HCT116 (cell line): ENCODE measurements at regions not wholly inside any gene's neighbourhood (a gene's known extent, or its start where the extent isn't known, plus 50 kb on each side); places are given as distances from the start of the nearest gene placed in this dataset.

Experiments used
- ATAC-seq: fragments of 200-7000 bp; cut with Tn5 transposase; 2 replicates; pipeline ENCODE4 v1.9.1; 2020; ENCODE audit warnings: mild to moderate bottlenecking, moderate library complexity
- BruUV-seq: library from RNA; stranded (reverse); fragments of 400-500 nt; replicated peaks from 2 replicates; lab custom pipeline; 2021; lab: Mats Ljungman, UMichigan
- CTCF ChIA-PET: fragments of 300-600 bp; sonication (Branson Sonifier 250); formaldehyde crosslinking; loops from one replicate; lab custom pipeline; 2021; ENCODE audit warnings: antibody characterized with exemption; lab: Charles Lee
- POLR2A ChIA-PET: fragments of 300-600, 350-600 bp; sonication (Branson Sonifier 250); formaldehyde crosslinking; loops from one replicate; lab custom pipeline; 2021; ENCODE audit warnings: antibody characterized with exemption; lab: Charles Lee
- RAD21 ChIA-PET, 2 experiments: fragments of 300-600 bp; sonication (Branson Sonifier 250); formaldehyde crosslinking; loops; one replicate each; lab custom pipeline; 2023; ENCODE audit warnings: low total read pairs in 2 of 2; ENCODE audit not compliant: uncharacterized antibody in 2 of 2, unreplicated experiment in 2 of 2, low non-redundant PET in 1 of 2; lab: Charles Lee
- DNase-seq: peaks from one replicate; pipeline ENCODE4 v3.0.0-alpha.2; 2010; ENCODE audit warnings: low read depth, low spot score
- H2AFZ ChIP-seq: fragments of 200-600 bp; shearing (Covaris generic), sonication (generic); 2 replicates; pipeline ENCODE4 v1.6.1; 2017; ENCODE audit warnings: low read depth, mixed run types, mixed read lengths, antibody characterized with exemption, low read length; ENCODE audit not compliant: poor library complexity, severe bottlenecking
- H3K27ac ChIP-seq: 2 replicates; pipeline ENCODE4 v1.5.1; 2012; ENCODE audit warnings: low read depth, low read length
- H3K27me3 ChIP-seq: fragments of 200-600 bp; sonication (generic); 2 replicates; pipeline ENCODE4 v1.6.1; 2016; ENCODE audit warnings: mixed run types, low read length, mixed read lengths; ENCODE audit not compliant: insufficient read depth
- H3K36me3 ChIP-seq, 2 experiments: fragments of 200-500 bp in 1 of 2; fragments of 200-600 bp in 1 of 2; sonication (Bioruptor generic) in 1 of 2; sonication (generic) in 1 of 2; 2 replicates each; pipeline versions ENCODE4 v1.5.1 to v1.6.1; 2014 to 2016; ENCODE audit warnings: low read length in 2 of 2, inconsistent platforms in 1 of 2, mixed read lengths in 1 of 2, mixed run types in 1 of 2; ENCODE audit not compliant: insufficient read depth in 2 of 2, control insufficient read depth in 1 of 2
- H3K4me1 ChIP-seq, 2 experiments: fragments of 200-600 bp in 1 of 2; sonication (generic) in 1 of 2; 2 replicates each; pipeline versions ENCODE4 v1.5.1 to v1.6.1; 2012 to 2017; ENCODE audit warnings: low read length in 2 of 2, inconsistent platforms in 1 of 2, mild to moderate bottlenecking in 1 of 2, mixed read lengths in 1 of 2, mixed run types in 1 of 2, moderate library complexity in 1 of 2; ENCODE audit not compliant: insufficient read depth in 2 of 2, control insufficient read depth in 1 of 2
- H3K4me2 ChIP-seq: fragments of 200-600 bp; sonication (generic); 2 replicates; pipeline ENCODE4 v1.6.1; 2017; ENCODE audit warnings: mixed run types, low read length, mixed read lengths
- H3K4me3 ChIP-seq, 2 experiments: fragments of 200-600 bp in 1 of 2; sonication (generic) in 1 of 2; replicated peaks in 1 of 2; 2 replicates each; pipeline ENCODE4 v1.5.1; 2011 to 2016; ENCODE audit warnings: low read length in 2 of 2, control low read depth in 1 of 2, low read depth in 1 of 2, mild to moderate bottlenecking in 1 of 2, mixed read lengths in 1 of 2, mixed run types in 1 of 2
- H3K79me2 ChIP-seq: fragments of 200-600 bp; sonication (generic); 2 replicates; pipeline ENCODE4 v1.6.1; 2017; ENCODE audit warnings: mild to moderate bottlenecking, mixed run types, low read length, moderate library complexity, mixed read lengths; ENCODE audit not compliant: insufficient read depth
- H3K9ac ChIP-seq: fragments of 200-600 bp; sonication (generic); 2 replicates; pipeline ENCODE4 v1.6.1; 2016; ENCODE audit warnings: low read length, mixed read lengths
- H3K9me2 ChIP-seq: fragments of 200-600 bp; sonication (generic), shearing (Covaris generic); 2 replicates; pipeline ENCODE4 v1.6.1; 2017; ENCODE audit warnings: mixed run types, mild to moderate bottlenecking, moderate library complexity; ENCODE audit not compliant: insufficient read depth
- H3K9me3 ChIP-seq, 2 experiments: fragments of 200-500 bp in 1 of 2; fragments of 200-600 bp in 1 of 2; sonication (Bioruptor generic) in 1 of 2; sonication (generic) in 1 of 2; 2 replicates each; pipeline ENCODE4 v1.6.1; 2014 to 2017; ENCODE audit warnings: low read length in 2 of 2, mixed read lengths in 2 of 2, inconsistent platforms in 1 of 2, low read depth in 1 of 2, mild to moderate bottlenecking in 1 of 2, mixed run types in 1 of 2, moderate library complexity in 1 of 2; ENCODE audit not compliant: control insufficient read depth in 1 of 2, insufficient read depth in 1 of 2
- H4K20me1 ChIP-seq: fragments of 200-600 bp; sonication (generic), shearing (Covaris generic); 2 replicates; pipeline ENCODE4 v1.6.1; 2017; ENCODE audit warnings: mixed run types, mild to moderate bottlenecking, moderate library complexity; ENCODE audit not compliant: insufficient read depth
- ATF3 ChIP-seq: IDR thresholded peaks from 2 replicates; pipeline ENCODE4 v1.6.1; 2012
- CBX3 ChIP-seq: IDR thresholded peaks from 2 replicates; pipeline ENCODE4 v1.6.1; 2012; ENCODE audit warnings: low read depth
- CEBPB ChIP-seq: IDR thresholded peaks from 2 replicates; pipeline ENCODE4 v1.6.1; 2012; ENCODE audit warnings: low read depth
- CTCF ChIP-seq, 3 experiments: fragments of 200-600 bp in 1 of 3; sonication (generic) in 1 of 3; IDR thresholded peaks in 2 of 3; conservative IDR thresholded peaks in 1 of 3; 2 replicates each; pipeline ENCODE4 v1.5.1; 2012 to 2017; ENCODE audit warnings: low read depth in 2 of 3, low read length in 2 of 3, antibody characterized with exemption in 1 of 3, borderline replicate concordance in 1 of 3, control low read depth in 1 of 3, mild to moderate bottlenecking in 1 of 3, mixed read lengths in 1 of 3, mixed run types in 1 of 3, moderate library complexity in 1 of 3; ENCODE audit not compliant: insufficient read depth in 1 of 3
- EGR1 ChIP-seq: IDR thresholded peaks from 2 replicates; pipeline ENCODE4 v1.6.1; 2012; ENCODE audit warnings: low read depth
- EZH2 ChIP-seq: fragments of 200-600 bp; sonication (generic); IDR thresholded peaks from 2 replicates; pipeline ENCODE4 v1.6.1; 2017; ENCODE audit warnings: antibody characterized with exemption, mixed run types
- FOSL1 ChIP-seq: IDR thresholded peaks from 2 replicates; pipeline ENCODE4 v1.6.1; 2012; ENCODE audit warnings: low read depth
- JUND ChIP-seq: IDR thresholded peaks from 2 replicates; pipeline ENCODE4 v1.6.1; 2012
- MAX ChIP-seq: IDR thresholded peaks from 2 replicates; pipeline ENCODE4 v1.6.1; 2012
- SIN3A ChIP-seq: IDR thresholded peaks from 2 replicates; pipeline ENCODE4 v1.6.1; 2012; ENCODE audit warnings: low read depth
- SRF ChIP-seq: IDR thresholded peaks from 2 replicates; pipeline ENCODE4 v1.6.1; 2012; ENCODE audit warnings: low read depth
- TCF7L2 ChIP-seq: IDR thresholded peaks from 2 replicates; pipeline ENCODE4 v1.7.0; 2011; ENCODE audit warnings: borderline replicate concordance, inconsistent platforms; ENCODE audit not compliant: insufficient read depth, insufficient read length; ENCODE audit errors: extremely low read depth
- YY1 ChIP-seq: IDR thresholded peaks from 2 replicates; pipeline ENCODE4 v1.6.1; 2011; ENCODE audit warnings: low read length, low read depth, moderate library complexity, mild to moderate bottlenecking; ENCODE audit not compliant: insufficient replicate concordance; ENCODE audit errors: extremely low read depth
- ZBTB33 ChIP-seq: IDR thresholded peaks from 2 replicates; pipeline ENCODE4 v1.6.1; 2011; ENCODE audit warnings: mild to moderate bottlenecking, low read length, moderate library complexity; ENCODE audit not compliant: insufficient replicate concordance; ENCODE audit errors: extremely low read depth
- intact Hi-C: fragments of 100-400 bp; cut with micrococcal nuclease; formaldehyde crosslinking; loops from 2 replicates; pipeline ENCODE4 v1.10.0; 2022

- H3K9me2 ChIP-seq: no peaks in the 10 kb centered on the region
- RAD21 ChIA-PET: no interaction called here
- no peak overlapping the region for H2AFZ ChIP-seq
- peaks cover 0 to 7% of the 10 kb centered on the region in 2 experiments; a peak in 1 of 4 replicates for H3K4me1 ChIP-seq
- BruUV-seq: no TSS peak
- H3K27me3 ChIP-seq: no peaks in the 10 kb centered on the region
- no peaks in the 10 kb centered on the region for H4K20me1 ChIP-seq
- no peak for ATAC-seq
- POLR2A ChIA-PET: no interaction called here
- H3K9ac ChIP-seq: no peak overlapping the region
- CTCF ChIA-PET: no interaction called here
- H3K27ac ChIP-seq: no peak overlapping the region
- no peaks in the 10 kb centered on the region for H3K79me2 ChIP-seq
- H3K4me3 ChIP-seq: no peak overlapping the region
- DNase-seq: no peak
- no peak overlapping the region for H3K4me2 ChIP-seq
- no peaks in the 10 kb centered on the region for H3K36me3 ChIP-seq
- no peak for TF ChIP-seq TCF7L2
- TF ChIP-seq EGR1: no peak
- TF ChIP-seq JUND: no peak
- TF ChIP-seq ATF3: no peak
- no peak for TF ChIP-seq SRF
- no peak for TF ChIP-seq CBX3
- no peak for TF ChIP-seq YY1
- TF ChIP-seq EZH2: no peak
- TF ChIP-seq SIN3A: no peak
- no peak for TF ChIP-seq ZBTB33
- no peak for TF ChIP-seq CEBPB
- no peak for TF ChIP-seq CTCF (IDR thresholded peaks at IDR 0.05 in 2 of 3, conservative IDR thresholded peaks at IDR 0.05 in 1 of 3; ENCODE audit: borderline replicate concordance in 1 of 3, insufficient read depth in 1 of 3, low read depth in 2 of 3, low read length in 2 of 3)
- TF ChIP-seq MAX: no peak
- no peak for TF ChIP-seq FOSL1
- intact Hi-C loops: no loop called here
- H3K9me3 ChIP-seq: no peaks in the 10 kb centered on the region
Measured at GRCh38 chr2:64374686-64375085, 79.3 kb upstream of the LGALSL start.
